Stomach smooth muscle (tissue), 2 donors: ENCODE measurements at regions not wholly inside any gene's neighbourhood (a gene's known extent, or its start where the extent isn't known, plus 50 kb on each side); places are given as distances from the start of the nearest gene placed in this dataset.

ENCODE experiments used
- H3K27ac ChIP-seq: one replicate; pipeline ENCODE4 v1.7.0; 2013; ENCODE audit warnings: mild to moderate bottlenecking, low read length, inconsistent platforms
- H3K27me3 ChIP-seq, 2 donors: one replicate each; pipeline ENCODE4 v1.7.0; 2013; ENCODE audit warnings: low read length in 2 of 2; ENCODE audit not compliant: insufficient read depth in 2 of 2, control insufficient read depth in 1 of 2
- H3K36me3 ChIP-seq, 2 donors: one replicate each; pipeline ENCODE4 v1.7.0; 2013; ENCODE audit warnings: low read length in 2 of 2; ENCODE audit not compliant: control insufficient read depth in 2 of 2, insufficient read depth in 2 of 2
- H3K4me1 ChIP-seq: one replicate; pipeline ENCODE4 v1.7.0; 2013; ENCODE audit warnings: low read length; ENCODE audit not compliant: control insufficient read depth, insufficient read depth
- H3K4me3 ChIP-seq, 2 donors: one replicate each; pipeline ENCODE4 v1.7.0; 2013; ENCODE audit warnings: low read length in 2 of 2
- H3K9ac ChIP-seq, 2 donors: one replicate each; pipeline ENCODE4 v1.7.0; 2013; ENCODE audit warnings: low read length in 2 of 2, mild to moderate bottlenecking in 1 of 2
- H3K9me3 ChIP-seq, 2 donors: one replicate each; pipeline ENCODE4 v1.7.0; 2013; ENCODE audit warnings: low read length in 2 of 2; ENCODE audit not compliant: control insufficient read depth in 2 of 2
- donor health status: healthy.
- donor health status: Pancreatic carcinoma.

GRCh38 chrX:45261005-45261404, 60.3 kb upstream of the DIPK2B start:
- H3K9ac ChIP-seq, result no peak overlapping the region
- peaks cover 0 to 7% of the 10 kb centered on the region in 2 donors for H3K9me3 ChIP-seq
- peaks cover 0 to 13% of the 10 kb centered on the region in 2 donors for H3K27me3 ChIP-seq
- H3K27ac ChIP-seq, result no peak overlapping the region
- H3K4me3 ChIP-seq, result no peak overlapping the region
- no peaks in the 10 kb centered on the region for H3K4me1 ChIP-seq
- no peaks in the 10 kb centered on the region for H3K36me3 ChIP-seq

DNA sequence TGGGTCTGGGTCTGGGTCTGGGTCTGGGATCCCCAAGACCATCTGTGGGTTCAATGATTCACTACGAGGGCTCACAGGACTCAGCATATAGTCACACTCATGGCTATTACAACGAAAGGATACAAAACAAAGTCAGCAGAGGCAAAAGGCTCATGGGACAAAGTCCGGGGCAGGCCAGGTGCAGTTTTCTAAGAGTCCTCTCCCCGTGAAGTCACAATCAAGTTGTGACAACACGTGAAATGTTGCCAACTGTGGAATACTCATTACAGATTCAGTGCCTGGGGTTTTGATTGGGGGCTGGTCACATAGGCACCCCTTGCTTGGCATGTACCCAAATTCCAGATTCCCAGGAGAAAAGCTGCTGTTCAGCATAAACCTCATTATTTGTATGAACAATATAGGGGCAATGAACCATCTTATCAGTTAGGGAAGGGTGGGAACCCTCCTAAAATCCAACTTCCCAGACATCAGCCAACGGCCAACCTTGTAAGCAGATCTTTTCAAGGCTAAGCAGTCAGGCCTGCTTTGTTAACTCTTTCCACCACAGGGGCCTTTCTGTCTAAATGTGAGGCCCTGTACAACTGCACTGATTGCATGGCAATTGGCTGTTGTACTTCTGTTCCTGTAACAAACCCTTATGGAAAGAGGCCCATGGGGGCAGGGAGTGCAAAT, 58.2 kb upstream of the DIPK2B start:
- Histone ChIP-seq H3K36me3 (no peaks in the 10 kb centered on the region), H3K27me3 (peaks cover 0 to 11% of the 10 kb centered on the region in 2 donors), H3K9ac (no peak overlapping the region), H3K9me3 (peaks cover 0 to 7% of the 10 kb centered on the region in 2 donors), H3K4me3 (no peak overlapping the region), H3K4me1 (no peaks in the 10 kb centered on the region), H3K27ac (no peak overlapping the region)
